Activated gamma-delta T cell treated with anti-CD3 and anti-CD28 coated beads, Interleukin-2, amount 50 U/mL, for 16 hours (primary cell): ENCODE measurements at regions not wholly inside any gene's neighbourhood (a gene's known extent, or its start where the extent isn't known, plus 50 kb on each side); places are given as distances from the start of the nearest gene placed in this dataset.
"Not testable (repeated sequence)": the region's sequence is repeated elsewhere in the genome, so short reads cannot be mapped to it uniquely, and the experiment has no call there.

Experiments used
- DNase-seq: peaks from one replicate; pipeline ENCODE4 v3.0.0-alpha.2; 2020; ENCODE audit warnings: low read depth

DNA sequence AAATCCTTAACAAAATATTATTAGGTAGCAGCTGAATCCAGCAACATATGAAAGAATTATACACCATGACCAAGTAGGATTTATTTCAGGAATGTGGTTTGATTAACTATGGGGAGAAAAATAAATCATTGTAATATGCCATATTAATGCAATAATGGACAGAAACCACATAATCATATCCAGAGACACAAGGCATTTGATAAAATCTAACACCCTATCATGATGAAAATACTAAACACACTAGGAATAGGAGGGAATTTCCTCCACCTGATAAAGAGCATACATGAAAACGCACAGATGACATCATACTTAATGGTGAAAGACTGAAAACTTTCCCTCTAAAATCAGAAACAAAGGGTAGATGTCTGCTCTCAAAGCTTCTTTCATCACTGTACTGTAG is 238.9 kb downstream of the PHLDA1 start:
- DNase-seq, result no peak

DNA sequence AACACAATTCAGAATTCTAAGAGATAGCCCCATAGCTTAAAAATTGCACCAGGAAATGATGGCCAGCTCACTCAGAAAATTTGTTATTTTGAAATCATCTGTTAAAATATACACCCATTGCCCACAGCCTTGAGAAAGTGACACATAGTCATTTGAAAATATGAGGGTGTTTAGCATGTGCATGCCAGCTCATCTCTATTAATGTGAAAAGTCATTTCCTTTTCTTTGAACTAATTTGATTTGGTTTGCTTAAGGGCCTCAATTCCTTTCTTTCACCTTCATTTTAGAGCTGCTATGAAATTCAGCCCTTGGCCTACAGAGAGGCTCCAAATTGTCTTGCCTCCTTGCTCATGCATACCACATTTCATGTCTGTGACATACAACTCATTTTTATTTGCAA is 241.4 kb downstream of the PHLDA1 start:
- DNase-seq, result no peak

- DNase-seq, result not testable (repeated sequence)
Measured at GRCh38 chr12:75787146-75787545, 244.4 kb downstream of the PHLDA1 start.

GRCh38 chr12:75786070-75786469 is 245.5 kb downstream of the PHLDA1 start:
- no peak for DNase-seq

- no peak for DNase-seq
Measured at GRCh38 chr12:75784591-75784990, 247.0 kb downstream of the PHLDA1 start.

DNA sequence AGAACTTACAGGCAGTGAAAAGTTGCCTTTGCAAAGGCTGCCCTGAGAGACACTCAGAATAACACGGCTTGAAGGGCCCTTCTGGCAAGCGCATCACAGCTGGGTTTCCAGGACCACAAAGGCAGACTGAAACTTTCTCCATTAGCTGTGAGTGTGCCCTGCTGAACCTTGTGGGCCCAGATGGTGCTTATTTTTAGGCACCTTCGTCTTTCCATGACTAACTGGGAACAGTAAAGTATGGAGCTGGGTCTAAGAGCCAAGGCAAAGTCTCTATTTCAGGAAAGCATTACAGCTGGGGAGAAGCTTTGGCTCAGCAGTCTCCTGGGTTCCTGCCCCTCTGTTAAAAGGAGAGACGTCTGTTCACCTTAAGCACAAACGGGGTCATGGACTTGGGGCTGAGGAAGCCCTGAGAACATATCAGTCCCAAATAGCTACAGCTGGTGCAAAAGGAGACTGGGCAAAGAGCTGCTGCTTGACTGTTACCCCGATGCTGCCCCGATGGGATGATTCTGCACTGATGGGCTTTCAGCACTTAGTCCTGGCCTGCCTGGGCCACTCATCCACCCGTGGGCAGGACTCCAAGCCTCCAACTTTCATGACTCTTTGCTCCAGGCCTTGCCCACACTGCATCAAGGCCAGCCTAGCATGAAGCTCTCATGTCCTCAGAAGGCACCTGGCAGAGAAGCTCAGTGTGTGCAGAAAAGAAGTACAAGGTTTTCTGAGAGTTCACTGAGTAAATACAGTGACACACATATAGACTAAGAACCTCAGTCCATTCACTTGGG is 248.3 kb downstream of the PHLDA1 start:
- DNase-seq, result no peak

DNA sequence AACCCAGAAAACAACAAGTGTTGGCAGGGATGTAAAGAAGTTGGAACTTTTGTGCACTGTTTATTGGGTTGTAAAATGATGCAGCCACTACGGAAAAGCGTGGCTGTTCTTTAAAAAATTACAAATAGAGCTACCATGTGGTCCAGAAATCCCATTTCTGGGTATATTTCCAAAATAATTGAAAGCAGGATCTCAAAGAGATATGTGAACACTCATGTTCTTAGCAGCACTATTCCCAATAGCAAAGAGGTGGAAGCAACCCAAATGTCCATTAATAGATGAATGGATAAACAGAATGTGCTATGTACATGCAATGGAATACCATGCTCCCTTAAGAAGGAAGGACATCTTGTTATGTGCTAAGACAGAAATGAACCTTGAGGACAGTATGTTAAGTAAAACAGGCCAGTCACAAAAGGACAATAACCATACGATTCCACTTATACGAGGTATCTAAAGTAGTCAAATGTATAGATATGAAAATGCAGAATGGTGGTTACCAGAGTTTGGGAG is 249.5 kb downstream of the PHLDA1 start:
- DNase-seq, result no peak

GRCh38 chr12:75781532-75782046 is 250.0 kb downstream of the PHLDA1 start:
- no peak for DNase-seq

- no peak for DNase-seq
Measured at GRCh38 chr12:75779891-75780496, 251.6 kb downstream of the PHLDA1 start.

GRCh38 chr12:75774261-75775052 is 257.1 kb downstream of the PHLDA1 start:
- no peak for DNase-seq

DNA sequence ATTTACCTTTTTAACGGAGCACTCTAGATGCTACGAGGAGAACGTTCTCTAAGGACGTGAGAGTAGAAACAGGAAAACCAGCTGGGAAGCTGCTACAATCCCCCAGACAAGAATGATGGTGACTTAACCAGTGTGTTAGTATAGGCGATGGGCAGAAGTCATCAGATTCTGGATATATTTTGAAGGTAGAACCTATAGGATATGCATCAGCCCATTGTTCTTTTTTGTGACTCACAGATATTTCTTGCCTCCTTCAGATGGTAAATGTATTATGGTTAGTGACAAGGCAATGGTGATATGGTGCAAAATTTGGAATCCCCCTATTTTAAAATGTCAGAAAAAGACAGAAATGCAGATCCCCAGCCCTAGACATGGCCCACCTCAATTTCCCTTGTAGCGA is 258.2 kb downstream of the PHLDA1 start:
- no peak for DNase-seq

GRCh38 chr12:75771023-75771422 is 259.6 kb upstream of the KRR1 start:
- no peak for DNase-seq

DNA sequence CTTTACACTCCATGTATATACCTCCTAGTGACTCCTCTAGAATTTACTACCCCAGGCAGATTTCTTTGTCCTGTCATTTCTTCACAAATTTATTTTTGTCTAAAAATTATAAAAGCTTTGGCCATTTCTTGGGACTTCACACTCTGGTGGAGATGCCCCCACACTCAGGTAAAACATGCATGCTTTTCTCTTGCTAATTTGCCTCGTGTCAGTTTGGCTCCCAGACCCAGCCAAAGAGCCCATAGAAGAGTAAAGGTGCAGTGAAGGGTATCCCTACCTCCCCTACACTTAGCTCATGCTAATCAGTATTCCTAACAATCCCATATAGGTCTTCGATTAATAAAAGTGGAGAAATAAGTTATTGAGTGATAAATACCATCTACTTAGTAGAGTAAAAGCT is 256.5 kb upstream of the KRR1 start:
- DNase-seq, result no peak

- DNase-seq, result no peak
Measured at GRCh38 chr12:75766263-75767160, 255.1 kb upstream of the KRR1 start.

- DNase-seq, result no peak
Measured at GRCh38 chr12:75765170-75766059, 254.0 kb upstream of the KRR1 start.

GRCh38 chr12:75764091-75764841 is 252.9 kb upstream of the KRR1 start:
- DNase-seq, result no peak

GRCh38 chr12:75760573-75761294 is 249.3 kb upstream of the KRR1 start:
- DNase-seq, result no peak

DNA sequence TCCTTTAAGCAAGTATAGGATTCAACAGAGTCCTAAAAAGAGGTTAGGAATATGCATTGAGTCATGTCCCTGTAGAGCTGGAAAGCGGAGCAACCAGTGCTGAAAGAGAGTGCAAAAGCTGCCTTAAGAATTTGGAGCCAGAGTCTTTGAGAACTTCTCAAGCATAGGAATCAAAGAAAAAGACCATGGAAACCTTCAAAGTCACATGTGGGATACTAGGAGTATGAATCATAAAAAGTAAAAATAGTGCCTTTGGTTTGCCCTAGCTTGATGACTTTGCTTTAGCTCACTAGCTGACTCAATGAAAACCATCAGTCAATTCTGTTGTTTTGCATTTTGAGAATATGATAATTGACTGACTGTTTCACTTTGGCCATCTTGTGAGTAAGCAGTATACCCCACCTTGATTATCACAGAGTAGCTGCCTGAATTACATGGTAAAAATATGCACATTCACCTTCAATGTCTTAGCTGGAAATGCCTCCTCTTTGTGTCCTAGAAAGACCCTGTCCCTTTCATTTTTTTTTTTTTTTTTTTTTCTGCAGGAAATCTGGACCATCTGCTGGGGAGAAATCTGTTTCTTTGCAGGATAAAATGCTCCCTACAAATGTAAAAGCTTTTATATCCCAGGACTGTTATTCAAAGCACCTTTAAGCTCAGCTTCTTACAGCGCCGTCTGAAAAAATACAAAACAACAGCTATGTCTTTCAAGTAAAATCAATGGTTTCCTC is 248.6 kb upstream of the KRR1 start:
- DNase-seq, result no peak
